Keratinocyte (primary cell): ENCODE measurements at regions not wholly inside any gene's neighbourhood (a gene's known extent, or its start where the extent isn't known, plus 50 kb on each side); places are given as distances from the start of the nearest gene placed in this dataset.

ENCODE experiments used
- EZH2 ChIP-seq: IDR thresholded peaks from one replicate; pipeline ENCODE4 v1.6.1; 2012; ENCODE audit warnings: inconsistent platforms, mild to moderate bottlenecking, low read length, moderate library complexity
- TF ChIP-seq, protein P1 (sequence below), 3 experiments: IDR thresholded peaks in 1 of 3; conservative IDR thresholded peaks in 1 of 3; optimal IDR thresholded peaks in 1 of 3; 2 replicates in 2 of 3; 3 replicates in 1 of 3; pipeline versions ENCODE3 to v1.5.1; 2011; ENCODE audit warnings: low read length in 3 of 3, mild to moderate bottlenecking in 3 of 3, moderate library complexity in 2 of 3, control low read depth in 1 of 3, inconsistent platforms in 1 of 3; ENCODE audit not compliant: insufficient read depth in 2 of 3; ENCODE audit errors: extremely low read depth in 1 of 3

GRCh38 chr2:119082821-119083400 lies 75.6 kb downstream of the C1QL2 start:
- TF ChIP-seq, protein P1, sequence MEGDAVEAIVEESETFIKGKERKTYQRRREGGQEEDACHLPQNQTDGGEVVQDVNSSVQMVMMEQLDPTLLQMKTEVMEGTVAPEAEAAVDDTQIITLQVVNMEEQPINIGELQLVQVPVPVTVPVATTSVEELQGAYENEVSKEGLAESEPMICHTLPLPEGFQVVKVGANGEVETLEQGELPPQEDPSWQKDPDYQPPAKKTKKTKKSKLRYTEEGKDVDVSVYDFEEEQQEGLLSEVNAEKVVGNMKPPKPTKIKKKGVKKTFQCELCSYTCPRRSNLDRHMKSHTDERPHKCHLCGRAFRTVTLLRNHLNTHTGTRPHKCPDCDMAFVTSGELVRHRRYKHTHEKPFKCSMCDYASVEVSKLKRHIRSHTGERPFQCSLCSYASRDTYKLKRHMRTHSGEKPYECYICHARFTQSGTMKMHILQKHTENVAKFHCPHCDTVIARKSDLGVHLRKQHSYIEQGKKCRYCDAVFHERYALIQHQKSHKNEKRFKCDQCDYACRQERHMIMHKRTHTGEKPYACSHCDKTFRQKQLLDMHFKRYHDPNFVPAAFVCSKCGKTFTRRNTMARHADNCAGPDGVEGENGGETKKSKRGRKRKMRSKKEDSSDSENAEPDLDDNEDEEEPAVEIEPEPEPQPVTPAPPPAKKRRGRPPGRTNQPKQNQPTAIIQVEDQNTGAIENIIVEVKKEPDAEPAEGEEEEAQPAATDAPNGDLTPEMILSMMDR (optimal IDR thresholded peaks at IDR 0.05 in 1 of 3, IDR thresholded peaks at IDR 0.05 in 1 of 3, conservative IDR thresholded peaks at IDR 0.05 in 1 of 3; ENCODE audit: extremely low read depth in 1 of 3, insufficient read depth in 2 of 3, low read length in 3 of 3): no peak
- TF ChIP-seq EZH2: no peak
